ENCODE measurements at regions not wholly inside any gene's neighbourhood (a gene's known extent, or its start where the extent isn't known, plus 50 kb on each side); places are given as distances from the start of the nearest gene placed in this dataset.

- no peak for DNase-seq (ENCODE audit: low read depth, low spot score)
Measured at GRCh38 chr2:236715491-236715961, 145.9 kb downstream of the ACKR3 start.

GRCh38 chr2:236717120-236717519 is 147.5 kb downstream of the ACKR3 start:
- DNase-seq (ENCODE audit: low read depth, low spot score), result no peak

GRCh38 chr2:236717729-236718128 is 148.1 kb downstream of the ACKR3 start:
- DNase-seq (ENCODE audit: low read depth, low spot score), result no peak

DNA sequence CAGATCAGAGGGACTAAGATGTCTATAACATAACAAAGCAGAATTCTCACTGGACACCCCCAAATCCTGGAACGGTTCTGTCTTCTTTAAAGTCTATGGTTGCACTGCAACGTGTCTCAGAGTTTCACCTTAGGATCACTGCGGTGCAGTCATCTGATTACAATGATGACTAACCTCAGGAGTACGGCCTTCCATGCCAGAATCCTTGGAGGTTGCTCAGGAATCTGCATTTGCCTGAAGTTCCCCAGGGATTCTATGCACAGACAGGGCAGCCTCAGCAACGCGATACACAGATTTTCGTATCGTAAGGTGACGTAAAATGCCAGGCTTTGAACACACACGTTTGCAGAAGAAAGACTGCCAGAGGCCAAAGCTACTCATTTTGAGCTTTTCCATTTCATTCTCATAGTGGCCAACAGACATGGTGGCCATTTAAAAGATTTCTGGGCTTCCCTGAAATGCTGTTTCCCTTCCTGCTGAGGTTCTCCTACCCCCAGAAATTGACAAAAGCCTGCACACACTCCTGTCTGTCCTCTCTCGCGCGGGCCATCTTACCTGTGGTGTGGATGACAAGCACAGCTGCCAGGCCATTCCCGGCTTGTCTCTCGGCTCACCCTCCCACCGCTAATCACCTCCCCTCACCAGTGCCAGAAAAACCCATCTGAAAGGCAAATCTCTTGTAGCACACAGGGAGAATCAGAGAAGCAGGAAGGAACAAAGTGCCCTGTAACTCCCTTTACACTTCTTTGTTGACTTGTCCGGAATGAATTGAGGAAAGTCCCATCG is 148.8 kb downstream of the ACKR3 start:
- DNase-seq (ENCODE audit: low read depth, low spot score), result no peak

- no peak for DNase-seq (ENCODE audit: low read depth, low spot score)
Measured at GRCh38 chr2:236719192-236719635, 149.6 kb downstream of the ACKR3 start.

GRCh38 chr2:236720974-236721540 is 151.4 kb downstream of the ACKR3 start:
- no peak for DNase-seq (ENCODE audit: low read depth, low spot score)

DNA sequence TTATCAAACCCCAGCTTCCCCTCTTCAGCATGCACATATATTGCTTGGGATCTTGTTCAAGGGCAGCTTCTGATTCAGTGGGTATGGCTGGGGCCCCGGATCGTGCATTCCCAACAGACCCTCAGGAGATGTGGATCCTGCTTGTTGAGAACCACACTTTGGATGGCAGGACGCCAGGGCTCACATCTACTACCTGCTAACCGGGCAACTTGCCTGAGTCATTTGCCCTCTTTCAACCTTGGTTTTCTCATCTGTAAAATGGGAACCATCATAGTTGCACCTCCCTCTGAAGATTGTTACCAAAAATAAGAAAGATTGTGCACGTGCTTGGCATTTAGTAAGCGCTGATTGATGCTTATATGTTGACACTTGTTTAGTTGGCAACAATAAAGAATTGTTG is 154.6 kb downstream of the ACKR3 start:
- DNase-seq (ENCODE audit: low read depth, low spot score), result no peak

DNA sequence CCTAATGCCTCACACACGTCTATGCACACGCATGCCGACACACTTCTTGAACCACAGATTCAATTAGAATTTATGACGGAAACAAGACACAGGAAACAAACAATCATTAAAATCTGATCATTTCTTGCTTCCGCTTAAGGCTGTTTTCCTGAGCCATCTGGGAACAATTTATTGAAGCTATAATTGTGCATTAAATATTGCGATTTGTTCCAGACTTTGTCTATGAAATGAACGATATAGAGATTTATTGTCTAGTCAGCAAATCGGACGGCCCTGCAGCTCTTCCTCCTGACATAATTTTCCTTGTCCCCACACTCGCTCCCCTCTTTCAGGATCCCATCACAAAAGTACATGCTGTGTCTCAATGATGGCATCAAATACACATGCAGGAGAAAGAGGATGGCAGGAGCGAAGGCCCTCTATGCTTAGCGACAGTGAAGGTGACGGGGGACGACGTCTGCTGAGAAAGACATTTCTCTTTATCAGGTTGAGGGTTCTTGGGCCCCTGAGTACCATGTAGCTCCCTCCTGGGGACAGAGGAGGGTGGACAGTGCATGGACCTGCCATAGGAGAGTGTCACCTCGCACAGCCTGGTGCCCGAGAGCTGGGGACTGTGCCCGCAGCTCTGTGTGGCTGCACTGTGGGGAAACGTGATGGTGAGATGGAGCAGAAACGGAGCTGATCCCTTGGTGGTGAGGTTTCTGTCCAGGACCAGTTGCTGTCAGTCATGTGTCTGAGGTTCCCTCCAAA is 157.3 kb downstream of the ACKR3 start:
- DNase-seq (ENCODE audit: low read depth, low spot score), result no peak

- no peak for DNase-seq (ENCODE audit: low read depth, low spot score)
Measured at GRCh38 chr2:236728916-236729670, 159.5 kb downstream of the ACKR3 start.

DNA sequence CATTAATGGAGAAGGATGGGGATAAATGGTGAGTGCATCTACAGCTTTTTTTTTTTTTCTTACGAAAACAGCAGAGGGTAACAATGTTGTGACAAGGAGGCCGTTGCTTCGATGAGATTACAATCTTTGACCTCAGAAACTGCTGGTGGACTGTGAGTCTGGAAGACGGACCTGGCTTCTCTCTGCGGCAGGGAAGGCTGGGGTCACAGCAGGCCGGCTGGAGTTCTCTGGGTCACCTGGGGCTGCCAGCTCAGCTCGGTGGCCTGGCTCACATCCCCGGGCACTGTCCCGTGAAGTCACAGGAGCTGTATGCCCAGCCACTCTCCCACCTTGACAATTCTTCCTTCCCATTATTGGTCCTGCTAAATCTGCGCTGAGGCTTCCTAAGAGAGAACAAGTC is 160.8 kb downstream of the ACKR3 start:
- DNase-seq (ENCODE audit: low read depth, low spot score), result no peak

DNA sequence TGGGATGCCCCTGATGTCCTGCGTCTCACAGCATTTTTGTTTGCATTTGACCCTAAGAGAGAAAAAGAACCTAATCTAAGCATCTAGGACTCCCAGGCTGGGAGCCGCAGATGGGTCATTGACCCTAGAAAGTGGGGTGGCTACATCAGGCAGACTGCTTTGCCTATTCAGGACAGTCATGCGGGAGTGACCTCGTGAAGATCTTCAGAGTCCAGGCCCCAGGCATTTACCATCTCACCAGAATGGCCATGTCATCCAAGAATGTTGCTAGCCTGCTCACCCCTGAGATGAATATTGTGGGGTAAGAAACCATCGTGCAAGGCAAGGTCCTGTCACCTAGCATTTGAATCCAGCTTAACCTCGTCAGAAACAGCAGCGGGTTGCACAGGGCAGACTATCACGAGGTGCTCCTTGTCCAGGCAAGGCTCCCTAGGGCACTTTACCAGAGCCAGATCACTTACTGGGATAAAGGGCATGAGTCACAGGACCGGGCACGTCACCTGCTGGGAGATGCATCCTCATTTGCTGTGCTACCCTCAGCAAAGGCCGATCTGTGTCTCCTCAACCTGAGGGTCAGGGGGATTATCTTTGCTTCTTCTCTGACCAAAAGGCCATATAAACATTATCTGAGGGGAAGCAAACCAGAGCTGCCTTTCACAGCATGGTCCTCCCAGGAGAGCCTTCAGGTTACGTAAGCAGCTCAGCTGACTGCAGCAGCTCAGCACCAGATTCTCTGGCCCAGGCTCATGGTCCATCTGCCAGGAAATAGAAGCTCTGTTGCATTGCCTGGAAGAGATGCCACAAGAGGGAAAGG is 162.3 kb downstream of the ACKR3 start:
- no peak for DNase-seq (ENCODE audit: low read depth, low spot score)

GRCh38 chr2:236733156-236733555 is 163.5 kb downstream of the ACKR3 start:
- no peak for DNase-seq (ENCODE audit: low read depth, low spot score)

GRCh38 chr2:236735825-236736238 is 166.2 kb downstream of the ACKR3 start:
- DNase-seq (ENCODE audit: low read depth, low spot score), result no peak

DNA sequence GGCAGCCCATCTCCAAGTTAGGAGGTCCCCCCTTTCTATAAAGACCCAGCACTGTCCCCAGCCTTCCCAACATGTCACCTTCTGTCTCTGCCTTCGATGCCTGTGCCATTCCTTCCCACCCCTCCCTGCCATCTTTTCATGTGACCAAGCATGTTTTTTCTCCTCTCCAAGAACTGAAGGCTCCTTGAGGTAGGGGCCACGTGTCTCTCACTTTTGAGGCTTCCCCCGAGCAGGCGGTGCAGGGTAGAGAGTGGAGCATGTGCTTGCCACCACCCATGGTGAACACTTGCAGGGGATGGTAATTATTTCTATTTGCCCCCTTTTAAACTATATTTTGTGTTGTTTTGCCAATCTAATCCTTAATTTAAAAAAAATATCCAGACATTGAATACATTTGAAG is 168.4 kb downstream of the ACKR3 start:
- DNase-seq (ENCODE audit: low read depth, low spot score), result no peak

DNA sequence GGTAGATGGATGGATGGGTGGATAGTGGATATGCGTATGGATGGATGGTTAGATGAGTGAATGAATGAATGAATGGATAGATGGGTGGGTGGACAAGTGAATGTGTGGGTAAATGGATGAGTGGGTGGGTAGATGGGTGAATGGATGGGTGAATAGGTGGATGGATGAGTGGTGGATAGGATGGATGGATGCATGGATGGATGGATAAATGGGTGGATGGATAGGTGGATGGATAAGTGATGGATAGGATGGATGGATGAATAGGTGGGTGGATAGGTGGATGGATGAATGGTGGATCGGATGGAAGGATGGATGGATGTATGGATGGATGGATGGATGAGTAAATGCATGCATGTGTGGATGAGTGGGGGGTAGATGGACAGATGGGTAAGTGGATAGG is 169.3 kb downstream of the ACKR3 start:
- no peak for DNase-seq (ENCODE audit: low read depth, low spot score)

GRCh38 chr2:236739663-236740062 is 170.0 kb downstream of the ACKR3 start:
- DNase-seq (ENCODE audit: low read depth, low spot score), result no peak

DNA sequence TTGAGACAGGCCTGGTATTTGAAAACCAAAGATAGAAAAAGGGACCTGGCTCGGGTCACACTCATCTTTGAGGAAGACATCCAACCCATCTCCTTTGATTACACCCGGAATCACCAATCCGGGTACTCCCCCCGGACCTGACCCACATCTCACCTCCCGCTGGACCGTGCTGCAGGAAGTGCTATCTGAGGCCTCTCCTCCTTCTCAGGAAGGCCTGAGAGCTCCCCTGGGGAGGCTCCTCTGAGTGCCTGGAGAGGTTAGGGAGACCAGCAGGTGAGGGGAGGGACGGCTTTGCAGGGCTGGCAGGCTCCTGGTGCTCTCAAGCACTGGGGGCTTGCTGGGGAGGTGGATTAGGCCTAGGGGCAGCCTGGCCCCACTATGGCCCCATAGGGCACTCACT is 170.9 kb downstream of the ACKR3 start:
- no peak for DNase-seq (ENCODE audit: low read depth, low spot score)

DNA sequence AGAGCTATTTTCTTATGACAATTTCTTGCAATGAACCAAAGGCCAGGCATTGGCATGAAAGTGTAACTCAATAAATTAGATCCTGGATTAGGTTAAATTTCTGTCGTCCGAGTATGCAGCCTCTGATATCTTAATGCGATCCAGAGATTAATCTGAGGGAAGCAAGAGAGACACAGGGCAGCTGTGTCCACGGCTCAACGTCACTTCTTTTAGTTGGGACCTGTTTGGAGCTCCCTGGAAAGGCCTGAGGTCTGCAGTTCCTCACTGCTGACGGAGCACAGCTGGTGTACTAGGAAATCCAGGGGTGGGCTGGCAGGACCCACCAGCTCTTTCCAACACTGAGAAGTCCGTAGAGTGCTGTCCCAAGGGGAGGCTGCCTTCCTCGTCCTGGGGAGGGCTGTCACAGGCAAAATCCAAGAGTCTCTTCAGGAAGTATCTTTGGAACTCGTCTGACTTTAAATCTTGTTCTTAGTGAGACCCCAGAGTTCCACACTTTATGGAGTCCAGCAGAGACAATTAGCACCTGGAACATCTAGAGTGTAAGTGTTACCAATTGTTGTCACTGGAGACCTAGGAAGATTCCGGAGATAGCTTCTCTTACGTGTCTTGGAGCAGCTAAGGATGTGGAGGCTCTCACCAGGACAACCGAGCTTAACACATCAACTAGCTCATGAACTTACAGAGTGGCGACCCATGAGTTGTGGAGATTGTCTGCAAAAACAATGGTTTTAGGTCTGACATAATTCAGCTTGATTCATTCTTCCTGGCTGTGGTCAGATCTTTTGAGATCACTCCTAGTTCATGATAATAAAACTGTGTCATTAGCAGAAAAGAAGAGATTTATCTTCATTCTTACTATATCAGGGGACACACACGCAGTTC is 173.7 kb downstream of the ACKR3 start:
- no peak for DNase-seq (ENCODE audit: low read depth, low spot score)

GRCh38 chr2:236743921-236744280 is 174.3 kb downstream of the ACKR3 start:
- no peak for DNase-seq (ENCODE audit: low read depth, low spot score)

GRCh38 chr2:236744281-236744705 is 174.7 kb downstream of the ACKR3 start:
- DNase-seq (ENCODE audit: low read depth, low spot score), result no peak
